HUES64 (cell line): ENCODE measurements at regions not wholly inside any gene's neighbourhood (a gene's known extent, or its start where the extent isn't known, plus 50 kb on each side); places are given as distances from the start of the nearest gene placed in this dataset.

Experiments
- H3K27ac ChIP-seq: 2 replicates; pipeline ENCODE4 v1.7.0; 2013; ENCODE audit warnings: low read depth, low read length, inconsistent platforms
- H3K27me3 ChIP-seq: 2 replicates; pipeline ENCODE4 v1.6.1; 2013; ENCODE audit warnings: mild to moderate bottlenecking, low read length; ENCODE audit not compliant: insufficient read depth
- H3K36me3 ChIP-seq: 2 replicates; pipeline ENCODE4 v1.6.1; 2013; ENCODE audit warnings: mild to moderate bottlenecking, low read length; ENCODE audit not compliant: insufficient read depth
- H3K4me1 ChIP-seq: 2 replicates; pipeline ENCODE4 v1.6.1; 2013; ENCODE audit warnings: mild to moderate bottlenecking, low read length, moderate library complexity; ENCODE audit not compliant: insufficient read depth
- H3K4me3 ChIP-seq: 2 replicates; pipeline ENCODE4 v1.5.1; 2013; ENCODE audit warnings: mild to moderate bottlenecking, low read length, moderate library complexity
- H3K9ac ChIP-seq: 2 replicates; pipeline ENCODE4 v1.6.1; 2013; ENCODE audit warnings: mild to moderate bottlenecking, low read depth, low read length
- H3K9me3 ChIP-seq: 2 replicates; pipeline ENCODE4 v1.6.1; 2013; ENCODE audit warnings: low read depth, low read length; ENCODE audit not compliant: insufficient read depth
- WGBS: fragments of 150-250, 120-280 bp; methylation state at CpG from one replicate; pipeline ENCODE4 v1.1.7; 2013; ENCODE audit warnings: missing lambda C conversion rate; 5-methylcytosine and 5-hydroxymethylcytosine counted together

GRCh38 chr10:30256084-30256483 lies 93.0 kb downstream of the MTPAP start:
- no peak overlapping the region for H3K4me3 ChIP-seq
- H3K27me3 ChIP-seq = no peaks in the 10 kb centered on the region
- H3K4me1 ChIP-seq = no peaks in the 10 kb centered on the region
- H3K27ac ChIP-seq = no peak overlapping the region
- WGBS = 100% methylated on average over 1 of the region's 1 CpG
- no peak overlapping the region for H3K9ac ChIP-seq
- H3K36me3 ChIP-seq = no peaks in the 10 kb centered on the region
- peaks cover 9% of the 10 kb centered on the region; the same call in 1 of the 2 replicates for H3K9me3 ChIP-seq

GRCh38 chr10:30254926-30255325 lies 94.2 kb downstream of the MTPAP start:
- Histone ChIP-seq H3K36me3 (no peaks in the 10 kb centered on the region), H3K9me3 (peaks cover 9% of the 10 kb centered on the region; the same call in 1 of the 2 replicates), H3K4me3 (no peak overlapping the region), H3K27ac (no peak overlapping the region), H3K4me1 (no peaks in the 10 kb centered on the region), H3K9ac (no peak overlapping the region), H3K27me3 (no peaks in the 10 kb centered on the region)
- WGBS = 59% methylated on average over 1 of the region's 1 CpG

- no peaks in the 10 kb centered on the region for H3K36me3 ChIP-seq
- H3K4me3 ChIP-seq = no peak overlapping the region
- H3K9ac ChIP-seq = no peak overlapping the region
- WGBS = 95% methylated on average over 4 of the region's 4 CpGs
- H3K27ac ChIP-seq = no peak overlapping the region
- peaks cover 7% of the 10 kb centered on the region; the same call in 1 of the 2 replicates for H3K9me3 ChIP-seq
- H3K27me3 ChIP-seq = no peaks in the 10 kb centered on the region
- no peaks in the 10 kb centered on the region for H3K4me1 ChIP-seq
Measured at GRCh38 chr10:30248728-30249127, 100.3 kb downstream of the MTPAP start.

GRCh38 chr10:30247704-30248103 lies 101.4 kb downstream of the MTPAP start:
- Histone ChIP-seq H3K9ac (no peak overlapping the region), H3K36me3 (no peaks in the 10 kb centered on the region), H3K4me3 (no peak overlapping the region), H3K4me1 (no peaks in the 10 kb centered on the region), H3K9me3 (no peaks in the 10 kb centered on the region), H3K27ac (no peak overlapping the region), H3K27me3 (no peaks in the 10 kb centered on the region)
- WGBS = 91% methylated on average over 4 of the region's 4 CpGs

GRCh38 chr10:30241422-30242110 lies 107.5 kb downstream of the MTPAP start:
- WGBS = 86% methylated on average over 6 of the region's 6 CpGs
- no peaks in the 10 kb centered on the region for H3K4me1 ChIP-seq
- H3K27me3 ChIP-seq = no peaks in the 10 kb centered on the region
- H3K9me3 ChIP-seq = no peaks in the 10 kb centered on the region
- no peak overlapping the region for H3K9ac ChIP-seq
- H3K27ac ChIP-seq = no peak overlapping the region
- H3K36me3 ChIP-seq = no peaks in the 10 kb centered on the region
- no peak overlapping the region for H3K4me3 ChIP-seq

GRCh38 chr10:30238836-30239235 lies 110.2 kb downstream of the MTPAP start:
- H3K9ac ChIP-seq = no peak overlapping the region
- H3K27me3 ChIP-seq = no peaks in the 10 kb centered on the region
- WGBS = 87% methylated on average over 8 of the region's 8 CpGs
- 0 out of 2 replicates have a peak, but pooled peaks cover 4% of the 10 kb centered on the region for H3K9me3 ChIP-seq
- no peak overlapping the region for H3K4me3 ChIP-seq
- no peak overlapping the region for H3K27ac ChIP-seq
- H3K4me1 ChIP-seq = no peaks in the 10 kb centered on the region
- no peaks in the 10 kb centered on the region for H3K36me3 ChIP-seq

- Histone ChIP-seq H3K9ac (no peak overlapping the region), H3K36me3 (no peaks in the 10 kb centered on the region), H3K4me1 (no peaks in the 10 kb centered on the region), H3K27me3 (no peaks in the 10 kb centered on the region), H3K4me3 (no peak overlapping the region), H3K27ac (no peak overlapping the region), H3K9me3 (0 out of 2 replicates have a peak, but pooled peaks cover 4% of the 10 kb centered on the region)
- WGBS = 90% methylated on average over 4 of the region's 4 CpGs
Measured at GRCh38 chr10:30233186-30233959, 115.7 kb downstream of the MTPAP start.

GRCh38 chr10:30231709-30232108 lies 117.4 kb downstream of the MTPAP start:
- Histone ChIP-seq H3K9ac (no peak overlapping the region), H3K4me1 (no peaks in the 10 kb centered on the region), H3K27ac (no peak overlapping the region), H3K4me3 (no peak overlapping the region), H3K9me3 (0 out of 2 replicates have a peak, but pooled peaks cover 4% of the 10 kb centered on the region), H3K36me3 (no peaks in the 10 kb centered on the region), H3K27me3 (no peaks in the 10 kb centered on the region)
- 96% methylated on average over 5 of the region's 5 CpGs for WGBS

GRCh38 chr10:30231071-30231652 lies 117.9 kb downstream of the MTPAP start:
- WGBS = 81% methylated on average over 8 of the region's 8 CpGs
- no peak overlapping the region for H3K9ac ChIP-seq
- H3K27me3 ChIP-seq = no peaks in the 10 kb centered on the region
- 0 out of 2 replicates have a peak, but pooled peaks cover 4% of the 10 kb centered on the region for H3K9me3 ChIP-seq
- no peaks in the 10 kb centered on the region for H3K4me1 ChIP-seq
- no peak overlapping the region for H3K27ac ChIP-seq
- H3K36me3 ChIP-seq = no peaks in the 10 kb centered on the region
- no peak overlapping the region for H3K4me3 ChIP-seq

GRCh38 chr10:30229536-30229935 lies 119.5 kb downstream of the MTPAP start:
- Histone ChIP-seq H3K4me1 (no peaks in the 10 kb centered on the region), H3K9me3 (no peaks in the 10 kb centered on the region), H3K4me3 (no peak overlapping the region), H3K9ac (no peak overlapping the region), H3K27ac (no peak overlapping the region), H3K27me3 (no peaks in the 10 kb centered on the region), H3K36me3 (no peaks in the 10 kb centered on the region)
- 90% methylated on average over 4 of the region's 5 CpGs for WGBS

GRCh38 chr10:30228417-30229036 lies 120.6 kb downstream of the MTPAP start:
- Histone ChIP-seq H3K36me3 (no peaks in the 10 kb centered on the region), H3K9ac (no peak overlapping the region), H3K9me3 (no peaks in the 10 kb centered on the region), H3K4me1 (no peaks in the 10 kb centered on the region), H3K4me3 (no peak overlapping the region), H3K27me3 (no peaks in the 10 kb centered on the region), H3K27ac (no peak overlapping the region)
- WGBS = 91% methylated on average over 5 of the region's 5 CpGs
